Keratinocyte (primary cell): ENCODE measurements at regions not wholly inside any gene's neighbourhood (a gene's known extent, or its start where the extent isn't known, plus 50 kb on each side); places are given as distances from the start of the nearest gene placed in this dataset.

Experiments
- DNase-seq: peaks from one replicate; pipeline ENCODE4 v3.0.0-alpha.2; 2011; ENCODE audit warnings: low read depth, missing footprints, low spot score
- FAIRE-seq: peaks from 2 replicates; lab custom pipeline; 2011; peaks lifted over from hg19 to GRCh38; lab: Jason Lieb, UNC
- H2AFZ ChIP-seq: 2 replicates; pipeline ENCODE4 v1.6.0; 2012; ENCODE audit warnings: low read length, control low read depth, inconsistent platforms; ENCODE audit not compliant: control insufficient read depth
- H3K27ac ChIP-seq: 2 replicates; pipeline ENCODE4 v1.5.1; 2011; ENCODE audit warnings: low read length; ENCODE audit not compliant: control insufficient read depth, insufficient read depth
- H3K27me3 ChIP-seq: 3 replicates; pipeline ENCODE4 v1.6.0; 2011; ENCODE audit warnings: low read length; ENCODE audit not compliant: control insufficient read depth, insufficient read depth; ENCODE audit errors: extremely low read depth
- H3K36me3 ChIP-seq, 2 experiments: 2 replicates in 1 of 2; 3 replicates in 1 of 2; pipeline ENCODE4 v1.5.1; 2011; ENCODE audit warnings: low read length in 2 of 2, mild to moderate bottlenecking in 1 of 2; ENCODE audit not compliant: control insufficient read depth in 2 of 2, insufficient read depth in 2 of 2; ENCODE audit errors: extremely low read depth in 1 of 2
- H3K4me1 ChIP-seq: 3 replicates; pipeline ENCODE4 v1.5.1; 2011; ENCODE audit warnings: low read length; ENCODE audit not compliant: control insufficient read depth, insufficient read depth; ENCODE audit errors: extremely low read depth
- H3K4me2 ChIP-seq: 3 replicates; pipeline ENCODE4 v1.6.0; 2011; ENCODE audit warnings: low read depth, low read length; ENCODE audit not compliant: control insufficient read depth, insufficient read depth; ENCODE audit errors: extremely low read depth
- H3K4me3 ChIP-seq, 3 experiments: fragments of 200-600 bp in 1 of 3; sonication (generic) in 1 of 3; 2 replicates in 2 of 3; 3 replicates in 1 of 3; pipeline ENCODE4 v1.5.1; 2011 to 2016; ENCODE audit warnings: low read length in 3 of 3, mild to moderate bottlenecking in 3 of 3, control low read depth in 2 of 3, inconsistent platforms in 1 of 3, low read depth in 1 of 3, mixed read lengths in 1 of 3, mixed run types in 1 of 3, moderate library complexity in 1 of 3; ENCODE audit not compliant: control insufficient read depth in 2 of 3, insufficient read depth in 2 of 3; ENCODE audit errors: extremely low read depth in 1 of 3
- H3K79me2 ChIP-seq: 2 replicates; pipeline ENCODE4 v1.6.0; 2012; ENCODE audit warnings: low read length; ENCODE audit not compliant: control insufficient read depth, insufficient read depth
- H3K9ac ChIP-seq: 3 replicates; pipeline ENCODE4 v1.6.0; 2011; ENCODE audit warnings: low read length; ENCODE audit not compliant: control insufficient read depth, insufficient read depth; ENCODE audit errors: extremely low read depth
- H3K9me1 ChIP-seq: 3 replicates; pipeline ENCODE4 v1.6.0; 2011; ENCODE audit warnings: low read length; ENCODE audit not compliant: control insufficient read depth, insufficient read depth; ENCODE audit errors: extremely low read depth
- H3K9me3 ChIP-seq: 2 replicates; pipeline ENCODE4 v1.5.1; 2012; ENCODE audit warnings: low read depth, low read length; ENCODE audit not compliant: control insufficient read depth
- H4K20me1 ChIP-seq: 3 replicates; pipeline ENCODE4 v1.6.0; 2011; ENCODE audit warnings: low read length; ENCODE audit not compliant: control insufficient read depth, insufficient read depth; ENCODE audit errors: extremely low read depth
- EZH2 ChIP-seq: IDR thresholded peaks from one replicate; pipeline ENCODE4 v1.6.1; 2012; ENCODE audit warnings: inconsistent platforms, mild to moderate bottlenecking, low read length, moderate library complexity
- dilution Hi-C: fragments of 300-500 bp; cut with MboI; formaldehyde crosslinking; loops from one replicate; pipeline ENCODE4 v1.7.0; 2020; ENCODE audit warnings: low sequenced_read_pairs; ENCODE audit not compliant: extremely low pct_ligation_motif_present
- TF ChIP-seq, protein P1 (sequence below), 3 experiments: IDR thresholded peaks in 1 of 3; conservative IDR thresholded peaks in 1 of 3; optimal IDR thresholded peaks in 1 of 3; 2 replicates in 2 of 3; 3 replicates in 1 of 3; pipeline versions ENCODE3 to v1.5.1; 2011; ENCODE audit warnings: low read length in 3 of 3, mild to moderate bottlenecking in 3 of 3, moderate library complexity in 2 of 3, control low read depth in 1 of 3, inconsistent platforms in 1 of 3; ENCODE audit not compliant: insufficient read depth in 2 of 3; ENCODE audit errors: extremely low read depth in 1 of 3

DNA sequence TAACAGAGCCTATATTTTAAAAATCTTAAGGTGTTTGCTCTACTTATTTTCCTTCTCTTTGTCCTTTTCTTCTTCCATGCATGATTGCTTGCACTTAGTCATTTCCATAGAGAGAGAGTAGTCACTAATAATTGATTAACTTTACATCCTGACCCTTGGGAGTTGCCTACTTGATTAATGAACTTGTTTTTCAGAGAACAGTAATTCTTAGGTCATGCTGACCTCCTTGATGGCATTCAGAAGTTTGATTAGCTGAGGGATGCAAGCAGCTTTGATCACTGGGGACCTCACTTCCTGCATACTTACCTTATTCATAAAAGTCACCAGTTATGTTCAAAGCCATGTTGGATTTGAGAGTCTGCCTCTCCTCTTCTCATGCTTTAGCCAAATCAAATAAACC is 715.6 kb upstream of the ID4 start:
- FAIRE-seq, result no peak
- no peak overlapping the region for H3K4me2 ChIP-seq

DNA sequence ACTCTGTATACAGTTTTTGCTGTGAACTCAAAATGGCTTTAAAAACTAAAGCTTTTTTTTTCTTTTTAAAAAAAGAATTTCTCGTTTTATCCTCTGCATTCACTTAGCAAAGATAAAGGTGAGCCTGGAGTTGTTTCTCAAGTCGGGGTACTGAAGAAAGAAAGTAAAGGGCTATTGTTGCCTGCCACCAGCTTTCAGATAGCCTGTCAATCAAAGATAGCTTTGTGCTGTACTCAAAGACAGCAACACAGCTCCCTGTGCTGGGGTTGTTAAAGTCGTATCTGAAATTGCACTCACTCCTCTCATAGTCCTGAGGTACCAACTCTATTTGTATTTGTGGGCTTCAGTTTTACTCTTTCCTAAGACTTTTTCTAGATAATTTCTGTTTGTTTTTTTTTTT is 710.1 kb upstream of the ID4 start:
- FAIRE-seq (no peak), DNase-seq (no peak)
- H3K9me1 ChIP-seq, result no peaks in the 10 kb centered on the region
- no peak overlapping the region for H3K4me3 ChIP-seq
- no peak overlapping the region for H3K27ac ChIP-seq
- no peak overlapping the region for H3K4me2 ChIP-seq
- no peaks in the 10 kb centered on the region for H3K4me1 ChIP-seq
- no peaks in the 10 kb centered on the region for H3K9me3 ChIP-seq
- H3K79me2 ChIP-seq, result no peaks in the 10 kb centered on the region
- no peaks in the 10 kb centered on the region for H3K36me3 ChIP-seq
- no peak overlapping the region for H2AFZ ChIP-seq
- dilution Hi-C loops, result no loop called here
- no peaks in the 10 kb centered on the region for H3K27me3 ChIP-seq
- H4K20me1 ChIP-seq, result no peaks in the 10 kb centered on the region
- TF ChIP-seq, protein P1, sequence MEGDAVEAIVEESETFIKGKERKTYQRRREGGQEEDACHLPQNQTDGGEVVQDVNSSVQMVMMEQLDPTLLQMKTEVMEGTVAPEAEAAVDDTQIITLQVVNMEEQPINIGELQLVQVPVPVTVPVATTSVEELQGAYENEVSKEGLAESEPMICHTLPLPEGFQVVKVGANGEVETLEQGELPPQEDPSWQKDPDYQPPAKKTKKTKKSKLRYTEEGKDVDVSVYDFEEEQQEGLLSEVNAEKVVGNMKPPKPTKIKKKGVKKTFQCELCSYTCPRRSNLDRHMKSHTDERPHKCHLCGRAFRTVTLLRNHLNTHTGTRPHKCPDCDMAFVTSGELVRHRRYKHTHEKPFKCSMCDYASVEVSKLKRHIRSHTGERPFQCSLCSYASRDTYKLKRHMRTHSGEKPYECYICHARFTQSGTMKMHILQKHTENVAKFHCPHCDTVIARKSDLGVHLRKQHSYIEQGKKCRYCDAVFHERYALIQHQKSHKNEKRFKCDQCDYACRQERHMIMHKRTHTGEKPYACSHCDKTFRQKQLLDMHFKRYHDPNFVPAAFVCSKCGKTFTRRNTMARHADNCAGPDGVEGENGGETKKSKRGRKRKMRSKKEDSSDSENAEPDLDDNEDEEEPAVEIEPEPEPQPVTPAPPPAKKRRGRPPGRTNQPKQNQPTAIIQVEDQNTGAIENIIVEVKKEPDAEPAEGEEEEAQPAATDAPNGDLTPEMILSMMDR (optimal IDR thresholded peaks at IDR 0.05 in 1 of 3, IDR thresholded peaks at IDR 0.05 in 1 of 3, conservative IDR thresholded peaks at IDR 0.05 in 1 of 3; ENCODE audit: extremely low read depth in 1 of 3, insufficient read depth in 2 of 3, low read length in 3 of 3), result no peak
- no peak overlapping the region for H3K9ac ChIP-seq

More for the DNA sequence above, 715.6 kb upstream of the ID4 start:
- Histone ChIP-seq H3K9me1 (no peaks in the 10 kb centered on the region), H3K36me3 (no peaks in the 10 kb centered on the region), H3K4me3 (no peak overlapping the region), H3K4me1 (no peaks in the 10 kb centered on the region), H3K27me3 (no peaks in the 10 kb centered on the region), H3K27ac (no peak overlapping the region), H3K9ac (no peak overlapping the region), H4K20me1 (no peaks in the 10 kb centered on the region), H3K9me3 (no peaks in the 10 kb centered on the region), H3K79me2 (no peaks in the 10 kb centered on the region), H2AFZ (no peak overlapping the region)
- dilution Hi-C loops, result no loop called here
- DNase-seq, result no peak
- TF ChIP-seq EZH2, result no peak
- TF ChIP-seq, protein P1 (optimal IDR thresholded peaks at IDR 0.05 in 1 of 3, IDR thresholded peaks at IDR 0.05 in 1 of 3, conservative IDR thresholded peaks at IDR 0.05 in 1 of 3; ENCODE audit: extremely low read depth in 1 of 3, insufficient read depth in 2 of 3, low read length in 3 of 3), result no peak
